ENCODE measurements at regions not wholly inside any gene's neighbourhood (a gene's known extent, or its start where the extent isn't known, plus 50 kb on each side); places are given as distances from the start of the nearest gene placed in this dataset.

GRCh38 chr10:69732147-69732825, 69.4 kb upstream of the COL13A1 start:
- ATAC-seq (no peak), DNase-seq (ENCODE audit: low spot score) (no peak), FAIRE-seq (no peak)
- CTCF ChIA-PET (ENCODE audit: low intra/inter-chr PET ratio, low total read pairs): no interaction called here
- intact Hi-C loops (cut with micrococcal nuclease; ENCODE audit: unreplicated experiment): no loop called here
- H3K27me3 ChIP-seq (ENCODE audit: control insufficient read depth in 1 of 2, insufficient read depth in 2 of 2, low read length in 2 of 2): no peaks in the 10 kb centered on the region; a peak in 3 of 5 replicates
- TF ChIP-seq CENPX (CRISPR knock-in tag; IDR thresholded peaks at IDR 0.05) (no peak), ZNF816 (CRISPR knock-in tag; IDR thresholded peaks at IDR 0.05; ENCODE audit: borderline replicate concordance) (no peak), DDIT3 (CRISPR knock-in tag; IDR thresholded peaks at IDR 0.05) (no peak), GTF2F1 (IDR thresholded peaks at IDR 0.05; ENCODE audit: low read length) (no peak), ZNF256 (CRISPR knock-in tag; conservative IDR thresholded peaks at IDR 0.05) (no peak), ZKSCAN8 (CRISPR knock-in tag; IDR thresholded peaks at IDR 0.05; ENCODE audit: borderline replicate concordance) (no peak), ZNF746 (CRISPR knock-in tag; IDR thresholded peaks at IDR 0.05) (no peak), KAT8 (CRISPR knock-in tag; IDR thresholded peaks at IDR 0.05) (no peak), SMAD9 (CRISPR knock-in tag; IDR thresholded peaks at IDR 0.05) (no peak), ESRRA (CRISPR knock-in tag; IDR thresholded peaks at IDR 0.05; ENCODE audit: low read depth) (no peak), ATM (IDR thresholded peaks at IDR 0.05; ENCODE audit: borderline replicate concordance) (no peak), ZFP82 (CRISPR knock-in tag; IDR thresholded peaks at IDR 0.05; ENCODE audit: borderline replicate concordance) (no peak), ZNF550 (CRISPR knock-in tag; IDR thresholded peaks at IDR 0.05; ENCODE audit: borderline replicate concordance) (no peak), TFDP1 (CRISPR knock-in tag; IDR thresholded peaks at IDR 0.05; ENCODE audit: borderline replicate concordance) (no peak), NAIF1 (CRISPR knock-in tag; IDR thresholded peaks at IDR 0.05; ENCODE audit: borderline replicate concordance) (no peak), MNT (IDR thresholded peaks at IDR 0.05) (no peak), ZFAT (CRISPR knock-in tag; conservative IDR thresholded peaks at IDR 0.05) (no peak), SMAD1 (CRISPR knock-in tag; IDR thresholded peaks at IDR 0.05; ENCODE audit: borderline replicate concordance, low read depth) (no peak), ZNF770 (CRISPR knock-in tag; IDR thresholded peaks at IDR 0.05) (no peak), FOSL2 (CRISPR knock-in tag; IDR thresholded peaks at IDR 0.05) (no peak)
- H3K4me2 ChIP-seq (ENCODE audit: low read depth, low read length): no peak overlapping the region
- 53% methylated on average over 15 of the region's 16 CpGs for WGBS (ENCODE audit: low lambda C conversion rate)
- no peak overlapping the region for H2AFZ ChIP-seq (ENCODE audit: low read length)
- H3K9me3 ChIP-seq (ENCODE audit: low read length): no peaks in the 10 kb centered on the region
- H3K4me3 ChIP-seq (replicated peaks in 1 of 3; ENCODE audit: insufficient read depth in 1 of 3, low read depth in 2 of 3, low read length in 3 of 3): no peak overlapping the region
- peaks cover 8% of the 10 kb centered on the region for H3K4me1 ChIP-seq (ENCODE audit: insufficient read depth, low read length)
- in situ Hi-C loops (cut with HindIII; ENCODE audit: extremely low pct_ligation_motif_present, low pct_unique_long_range_greater_than_20kb): no loop called here
- POLR2A ChIA-PET: no interaction called here
- no peaks in the 10 kb centered on the region for H3K79me2 ChIP-seq (ENCODE audit: insufficient read depth, low read length)
- no peaks in the 10 kb centered on the region for H4K20me1 ChIP-seq (ENCODE audit: insufficient read depth, low read length)
- H3K27ac ChIP-seq (ENCODE audit: extremely low read length, insufficient read depth, low read length): no peak overlapping the region
- H3K36me3 ChIP-seq (replicated peaks in 1 of 2; ENCODE audit: control insufficient read depth in 1 of 2, insufficient read depth in 2 of 2, low read length in 2 of 2): no peaks in the 10 kb centered on the region
- BruUV-seq (replicated peaks): no TSS peak
- no peak overlapping the region for H3K9ac ChIP-seq (ENCODE audit: insufficient read depth, low read depth, low read length)
